ENCODE measurements at regions not wholly inside any gene's neighbourhood (a gene's known extent, or its start where the extent isn't known, plus 50 kb on each side); places are given as distances from the start of the nearest gene placed in this dataset.

DNA sequence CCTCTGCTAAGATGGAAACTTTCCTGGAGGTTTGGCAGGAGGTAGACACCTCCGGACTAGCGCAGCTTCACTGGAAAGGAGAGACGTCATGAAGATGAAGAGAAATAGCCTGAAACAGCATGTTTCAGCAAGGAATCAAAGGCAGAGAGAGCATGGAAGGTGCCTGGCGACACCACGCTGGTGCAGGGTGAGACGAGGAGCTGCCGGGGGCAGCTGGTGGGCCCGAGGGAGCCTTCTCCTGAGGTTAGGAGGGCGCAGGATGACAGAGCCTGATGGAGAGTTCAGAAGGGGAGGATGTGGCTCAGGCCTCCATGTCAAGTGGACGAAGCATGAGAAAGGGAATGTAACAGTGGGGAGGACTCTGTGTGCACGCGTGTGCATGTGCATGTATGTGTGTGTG is 113.6 kb downstream of the TPRA1 start:
- H3K27ac Mint-ChIP-seq (ENCODE audit: unreplicated experiment) = no peak overlapping the region
- Histone ChIP-seq H3K27ac (ENCODE audit: low read depth, low read length) (no peak overlapping the region), H3K4me3 (ENCODE audit: insufficient read depth, low read depth, low read length) (no peak overlapping the region), H4K20me1 (ENCODE audit: insufficient read depth, low read length) (no peaks in the 10 kb centered on the region), H3K27me3 (ENCODE audit: insufficient read depth, low read length) (peaks cover 5% of the 10 kb centered on the region), H3K9me3 (ENCODE audit: insufficient read depth, low read depth, low read length) (peaks cover 3% of the 10 kb centered on the region), H3K36me3 (ENCODE audit: insufficient read depth, low read length) (no peaks in the 10 kb centered on the region), H3K4me2 (ENCODE audit: low read length) (no peak overlapping the region), H2AFZ (ENCODE audit: low read depth, low read length) (no peak overlapping the region), H3K9ac (ENCODE audit: low read length) (no peak overlapping the region), H3K4me1 (ENCODE audit: insufficient read depth, low read length) (no peaks in the 10 kb centered on the region), H3K79me2 (ENCODE audit: insufficient read depth, low read length) (no peaks in the 10 kb centered on the region)
- H3K4me3 Mint-ChIP-seq (ENCODE audit: unreplicated experiment) = no peak overlapping the region
- DNase-seq (ENCODE audit: low read depth) = no peak
- H3K27me3 Mint-ChIP-seq (ENCODE audit: low read depth, unreplicated experiment) = peaks cover 40% of the 10 kb centered on the region
- peaks cover 5% of the 10 kb centered on the region for H3K36me3 Mint-ChIP-seq (ENCODE audit: low read depth, unreplicated experiment)
- H3K9me3 Mint-ChIP-seq (ENCODE audit: unreplicated experiment) = peaks cover 2% of the 10 kb centered on the region
- TF ChIP-seq, protein P1, sequence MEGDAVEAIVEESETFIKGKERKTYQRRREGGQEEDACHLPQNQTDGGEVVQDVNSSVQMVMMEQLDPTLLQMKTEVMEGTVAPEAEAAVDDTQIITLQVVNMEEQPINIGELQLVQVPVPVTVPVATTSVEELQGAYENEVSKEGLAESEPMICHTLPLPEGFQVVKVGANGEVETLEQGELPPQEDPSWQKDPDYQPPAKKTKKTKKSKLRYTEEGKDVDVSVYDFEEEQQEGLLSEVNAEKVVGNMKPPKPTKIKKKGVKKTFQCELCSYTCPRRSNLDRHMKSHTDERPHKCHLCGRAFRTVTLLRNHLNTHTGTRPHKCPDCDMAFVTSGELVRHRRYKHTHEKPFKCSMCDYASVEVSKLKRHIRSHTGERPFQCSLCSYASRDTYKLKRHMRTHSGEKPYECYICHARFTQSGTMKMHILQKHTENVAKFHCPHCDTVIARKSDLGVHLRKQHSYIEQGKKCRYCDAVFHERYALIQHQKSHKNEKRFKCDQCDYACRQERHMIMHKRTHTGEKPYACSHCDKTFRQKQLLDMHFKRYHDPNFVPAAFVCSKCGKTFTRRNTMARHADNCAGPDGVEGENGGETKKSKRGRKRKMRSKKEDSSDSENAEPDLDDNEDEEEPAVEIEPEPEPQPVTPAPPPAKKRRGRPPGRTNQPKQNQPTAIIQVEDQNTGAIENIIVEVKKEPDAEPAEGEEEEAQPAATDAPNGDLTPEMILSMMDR (IDR thresholded peaks at IDR 0.05; ENCODE audit: insufficient read depth, low read depth, low read length) = no peak
- no peak for TF ChIP-seq EZH2 (IDR thresholded peaks at IDR 0.05; ENCODE audit: insufficient read depth, low read length)
- H3K4me1 Mint-ChIP-seq (ENCODE audit: low read depth, unreplicated experiment) = no peaks in the 10 kb centered on the region
- no peak for FAIRE-seq

DNA sequence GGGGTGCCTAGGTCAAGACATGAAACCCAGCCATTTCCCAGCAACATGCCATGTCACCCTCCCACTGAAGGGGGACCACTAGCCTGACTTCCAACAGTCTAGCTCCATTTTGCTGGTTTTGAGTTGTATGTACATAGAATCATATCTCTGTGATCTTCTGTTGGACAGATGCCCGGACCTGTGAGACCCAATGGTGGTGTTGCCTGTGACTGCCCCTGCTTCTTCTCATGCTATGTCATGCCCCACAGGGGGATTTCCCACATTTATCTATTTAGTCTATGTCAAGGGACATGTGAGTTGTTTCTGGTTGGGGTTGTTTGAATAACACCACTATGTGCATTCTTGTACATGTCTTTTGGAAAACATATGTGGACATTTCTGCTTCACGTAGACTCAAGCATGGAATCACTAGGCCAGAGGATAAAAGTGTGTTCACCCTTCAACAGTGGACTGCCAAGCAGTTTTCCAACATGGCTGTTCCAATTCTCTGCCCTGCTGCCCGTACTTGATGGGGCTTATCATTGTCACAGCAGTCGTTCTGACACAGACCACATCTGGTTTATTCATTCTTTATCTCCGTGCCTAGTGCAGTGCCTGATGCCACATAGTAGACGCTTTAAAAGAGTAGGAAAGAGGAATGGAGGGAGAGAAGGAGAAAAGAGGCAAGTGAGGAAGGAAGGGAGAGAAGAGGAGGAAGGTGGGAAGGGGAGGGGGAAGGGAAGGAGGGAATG is 114.4 kb downstream of the TPRA1 start:
- H3K4me2 ChIP-seq (ENCODE audit: low read length) = no peak overlapping the region
- H3K27me3 Mint-ChIP-seq (ENCODE audit: low read depth, unreplicated experiment) = peaks cover 40% of the 10 kb centered on the region
- H3K9me3 Mint-ChIP-seq (ENCODE audit: unreplicated experiment) = peaks cover 2% of the 10 kb centered on the region
- H3K4me1 Mint-ChIP-seq (ENCODE audit: low read depth, unreplicated experiment) = no peaks in the 10 kb centered on the region
- no peak overlapping the region for H2AFZ ChIP-seq (ENCODE audit: low read depth, low read length)
- no peaks in the 10 kb centered on the region for H3K4me1 ChIP-seq (ENCODE audit: insufficient read depth, low read length)
- H3K9ac ChIP-seq (ENCODE audit: low read length) = no peak overlapping the region
- peaks cover 5% of the 10 kb centered on the region for H3K36me3 Mint-ChIP-seq (ENCODE audit: low read depth, unreplicated experiment)
- FAIRE-seq (no peak), DNase-seq (ENCODE audit: low read depth) (no peak)
- peaks cover 5% of the 10 kb centered on the region for H3K27me3 ChIP-seq (ENCODE audit: insufficient read depth, low read length)
- no peaks in the 10 kb centered on the region for H3K79me2 ChIP-seq (ENCODE audit: insufficient read depth, low read length)
- H4K20me1 ChIP-seq (ENCODE audit: insufficient read depth, low read length) = no peaks in the 10 kb centered on the region
- no peak overlapping the region for H3K4me3 ChIP-seq (ENCODE audit: insufficient read depth, low read depth, low read length)
- no peak for TF ChIP-seq EZH2 (IDR thresholded peaks at IDR 0.05; ENCODE audit: insufficient read depth, low read length)
- TF ChIP-seq, protein P1 (IDR thresholded peaks at IDR 0.05; ENCODE audit: insufficient read depth, low read depth, low read length) = no peak
- peaks cover 3% of the 10 kb centered on the region for H3K9me3 ChIP-seq (ENCODE audit: insufficient read depth, low read depth, low read length)
- no peak overlapping the region for H3K4me3 Mint-ChIP-seq (ENCODE audit: unreplicated experiment)
- no peaks in the 10 kb centered on the region for H3K36me3 ChIP-seq (ENCODE audit: insufficient read depth, low read length)
- no peak overlapping the region for H3K27ac Mint-ChIP-seq (ENCODE audit: unreplicated experiment)
- H3K27ac ChIP-seq (ENCODE audit: low read depth, low read length) = no peak overlapping the region

DNA sequence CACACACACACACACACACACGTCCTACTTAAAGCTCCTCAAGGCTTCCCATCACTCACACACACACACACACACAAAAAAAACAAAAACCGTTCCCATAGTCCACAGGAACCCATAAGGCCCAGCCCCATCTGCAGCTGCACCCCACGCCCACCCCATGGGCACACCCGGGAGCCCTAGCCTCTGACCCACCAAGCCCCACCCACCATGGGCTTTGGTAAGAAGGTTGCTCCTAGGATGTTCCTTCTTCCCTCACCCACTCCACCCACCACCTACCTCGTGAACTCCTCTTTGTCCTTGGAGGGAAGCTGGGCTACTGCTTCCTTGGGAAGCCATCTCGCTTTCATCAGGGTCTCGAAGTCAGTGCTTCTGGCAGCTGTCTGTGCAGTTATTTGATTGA is 115.1 kb downstream of the TPRA1 start:
- Mint-ChIP-seq H3K9me3 (ENCODE audit: unreplicated experiment) (peaks cover 2% of the 10 kb centered on the region), H3K27me3 (ENCODE audit: low read depth, unreplicated experiment) (peaks cover 39% of the 10 kb centered on the region), H3K4me1 (ENCODE audit: low read depth, unreplicated experiment) (no peaks in the 10 kb centered on the region), H3K4me3 (ENCODE audit: unreplicated experiment) (no peak overlapping the region), H3K36me3 (ENCODE audit: low read depth, unreplicated experiment) (peaks cover 7% of the 10 kb centered on the region), H3K27ac (ENCODE audit: unreplicated experiment) (no peak overlapping the region)
- Histone ChIP-seq H2AFZ (ENCODE audit: low read depth, low read length) (no peak overlapping the region), H3K27me3 (ENCODE audit: insufficient read depth, low read length) (peaks cover 5% of the 10 kb centered on the region), H3K9ac (ENCODE audit: low read length) (no peak overlapping the region), H3K4me3 (ENCODE audit: insufficient read depth, low read depth, low read length) (no peak overlapping the region), H3K27ac (ENCODE audit: low read depth, low read length) (no peak overlapping the region), H3K4me2 (ENCODE audit: low read length) (no peak overlapping the region), H3K79me2 (ENCODE audit: insufficient read depth, low read length) (no peaks in the 10 kb centered on the region), H3K36me3 (ENCODE audit: insufficient read depth, low read length) (no peaks in the 10 kb centered on the region), H3K9me3 (ENCODE audit: insufficient read depth, low read depth, low read length) (peaks cover 3% of the 10 kb centered on the region), H3K4me1 (ENCODE audit: insufficient read depth, low read length) (no peaks in the 10 kb centered on the region), H4K20me1 (ENCODE audit: insufficient read depth, low read length) (no peaks in the 10 kb centered on the region)
- DNase-seq (ENCODE audit: low read depth) (no peak), FAIRE-seq (no peak)
- no peak for TF ChIP-seq EZH2 (IDR thresholded peaks at IDR 0.05; ENCODE audit: insufficient read depth, low read length)
- TF ChIP-seq, protein P1 (IDR thresholded peaks at IDR 0.05; ENCODE audit: insufficient read depth, low read depth, low read length) = no peak
